Esophagus squamous epithelium (tissue), 5 donors: ENCODE measurements at regions not wholly inside any gene's neighbourhood (a gene's known extent, or its start where the extent isn't known, plus 50 kb on each side); places are given as distances from the start of the nearest gene placed in this dataset.

Experiments
- DNase-seq: peaks from one replicate; lab custom pipeline; 2025; lab: John Stamatoyannopoulos, UW
- H3K27ac ChIP-seq, 4 donors: fragments of 200-600 bp; sonication (generic); one replicate each; pipeline ENCODE4 v1.5.1; 2016 to 2019; ENCODE audit warnings: mild to moderate bottlenecking in 1 of 4
- H3K27me3 ChIP-seq, 4 donors: fragments of 200-600 bp; sonication (generic); 1 replicate in 3 of 4; 2 replicates in 1 of 4; pipeline versions ENCODE4 v1.5.1 to v1.6.0; 2017 to 2021; ENCODE audit warnings: antibody characterized with exemption in 1 of 4
- H3K36me3 ChIP-seq, 3 donors: fragments of 200-600 bp; sonication (generic); one replicate each; pipeline ENCODE4 v1.5.1; 2016 to 2019
- H3K4me1 ChIP-seq, 3 donors: fragments of 200-600 bp; sonication (generic); one replicate each; pipeline ENCODE4 v1.5.1; 2017 to 2019
- H3K4me3 ChIP-seq, 4 donors: fragments of 200-600 bp; sonication (generic); 1 replicate in 3 of 4; 2 replicates in 1 of 4; pipeline ENCODE4 v1.5.1; 2016 to 2019; ENCODE audit warnings: mild to moderate bottlenecking in 2 of 4, moderate library complexity in 1 of 4
- H3K9me3 ChIP-seq, 3 donors: fragments of 200-600 bp; sonication (generic); one replicate each; pipeline ENCODE4 v1.5.1; 2016 to 2019
- CTCF ChIP-seq, 6 experiments: fragments of 450-650 bp in 4 of 6; fragments of 200-600 bp in 2 of 6; sonication (generic) in 2 of 6; IDR thresholded peaks; one replicate each; pipeline ENCODE4 v1.5.1; 2016 to 2019; ENCODE audit warnings: antibody characterized with exemption in 6 of 6, mild to moderate bottlenecking in 4 of 6, moderate library complexity in 4 of 6
- POLR2A ChIP-seq, 4 donors: fragments of 450-650 bp; IDR thresholded peaks; one replicate each; pipeline ENCODE4 v1.6.1; 2017; ENCODE audit warnings: antibody characterized with exemption in 4 of 4, mild to moderate bottlenecking in 4 of 4, moderate library complexity in 3 of 4
- WGBS, 2 donors: methylation state at CpG; one replicate each; pipeline ENCODE4 v1.1.5; 2018; 5-methylcytosine and 5-hydroxymethylcytosine counted together
- intact Hi-C: fragments of 100-400 bp; cut with DNase I; formaldehyde crosslinking; loops from one replicate; pipeline ENCODE4 v1.15.0; 2022
- donor health status: DM: yes; HTN: yes; CAD: no.

DNA sequence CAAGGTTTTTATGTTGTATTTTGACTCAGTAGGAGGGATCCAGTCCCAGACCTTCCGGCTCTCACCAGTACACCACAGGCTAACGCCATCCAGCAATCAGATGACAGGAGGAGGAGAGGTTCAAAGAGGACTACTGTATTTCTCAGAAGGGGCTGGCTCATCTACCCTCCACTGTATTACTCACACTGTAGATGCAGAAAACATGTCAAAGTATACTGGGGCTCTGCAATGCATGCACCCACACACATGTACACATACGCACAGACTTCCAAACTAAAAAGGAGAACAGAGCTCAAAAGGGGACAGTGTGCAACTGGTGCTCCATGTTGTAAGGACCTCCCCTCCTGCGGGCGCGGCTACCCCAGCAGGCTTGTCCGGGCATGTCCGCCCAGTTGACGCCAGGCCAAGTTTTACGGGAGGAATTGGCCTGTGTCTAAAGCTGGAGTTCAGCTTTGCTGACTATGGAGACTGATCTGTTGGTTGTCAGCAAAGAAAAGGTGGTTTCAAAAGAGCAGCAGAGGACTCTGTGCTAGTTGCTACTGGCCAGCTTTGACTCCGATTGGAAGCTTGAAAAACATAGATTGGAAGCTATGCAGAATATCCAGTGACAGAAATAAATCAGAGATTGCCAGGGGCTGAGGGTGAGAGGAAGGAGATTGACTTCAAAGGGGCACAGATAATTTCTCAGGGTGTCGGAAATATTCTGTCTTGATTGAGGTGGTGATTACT, 314.2 kb downstream of the DLEU7 start:
- intact Hi-C loops: loop anchor here (10.0 kb wide), 2 partner anchors 445 to 545 kb away; no protein-coding TSS in a partner anchor
- Histone ChIP-seq H3K4me3 (peak overlapping the region in 1 of 4 donors; percentile 23), H3K27me3 (no peaks in the 10 kb centered on the region), H3K4me1 (peaks cover 15 to 36% (median 18%) of the 10 kb centered on the region in 3 donors), H3K36me3 (no peaks in the 10 kb centered on the region), H3K27ac (peak overlapping the region in 3 of 4 donors; percentile 23 to 54 (median 30)), H3K9me3 (peaks cover 0 to 1% (median 1%) of the 10 kb centered on the region in 3 donors)
- WGBS, 2 donors: 28 to 47% methylated on average over 6 to 12 of the region's 12 CpGs
- TF ChIP-seq CTCF (IDR thresholded peaks at IDR 0.05) (no peak), POLR2A (IDR thresholded peaks at IDR 0.05) (no peak)
- DNase-seq: no peak

DNA sequence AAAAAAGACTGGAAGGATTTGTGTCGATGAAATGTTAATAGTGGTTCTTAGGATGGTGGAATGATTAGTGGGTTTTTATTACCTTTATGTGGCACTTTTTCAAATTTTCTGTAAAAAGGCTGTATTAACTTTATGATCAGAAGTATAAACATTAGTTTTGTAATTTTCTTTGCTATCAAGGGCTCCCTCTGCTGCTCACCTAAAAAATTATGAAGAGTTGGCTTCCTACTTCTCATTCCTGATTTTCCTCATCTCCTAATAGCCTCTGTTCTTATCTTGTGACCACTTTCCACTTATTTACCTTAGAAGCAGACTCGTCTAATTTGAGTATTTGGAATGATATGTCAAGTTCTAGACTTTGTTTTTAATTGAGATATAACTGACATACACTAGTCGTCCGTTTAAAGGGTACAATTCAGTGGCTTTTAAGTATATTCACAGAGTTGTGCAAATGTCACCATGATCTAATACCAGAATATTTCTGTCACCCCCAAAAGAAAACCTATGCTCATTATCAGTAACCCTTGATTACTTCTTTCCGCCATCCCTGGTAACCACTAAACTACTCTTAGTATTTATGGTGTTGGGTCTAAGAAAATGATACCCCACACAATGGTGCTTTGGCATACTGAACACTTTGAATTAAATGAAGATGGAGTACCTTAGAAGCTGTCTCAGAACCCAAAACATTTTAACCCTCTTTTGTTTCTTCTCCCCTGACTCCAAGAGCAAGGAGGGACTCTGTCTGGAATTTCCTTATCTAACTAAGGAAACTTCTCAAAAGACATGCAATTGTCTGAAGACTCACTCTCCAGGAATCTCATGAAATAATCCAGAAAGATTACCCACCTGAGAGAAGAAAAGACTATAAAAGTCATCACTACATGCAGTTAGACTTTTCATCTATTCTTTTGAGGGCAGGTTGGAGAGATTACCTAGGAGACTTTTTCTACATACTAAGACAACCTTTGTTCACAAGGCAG, 311.3 kb downstream of the DLEU7 start:
- intact Hi-C loops: no loop called here
- Histone ChIP-seq H3K27ac (no peak overlapping the region), H3K4me1 (peaks cover 10 to 30% (median 18%) of the 10 kb centered on the region in 3 donors), H3K36me3 (no peaks in the 10 kb centered on the region), H3K9me3 (peaks cover 0 to 23% (median 10%) of the 10 kb centered on the region in 3 donors), H3K27me3 (no peaks in the 10 kb centered on the region), H3K4me3 (no peak overlapping the region)
- TF ChIP-seq POLR2A (IDR thresholded peaks at IDR 0.05) (no peak), CTCF (IDR thresholded peaks at IDR 0.05) (peak; percentile 5 to 58 (median 48))
- WGBS, 2 donors: 75 to 77% methylated on average over 5 of the region's 5 CpGs
- no peak for DNase-seq

- TF ChIP-seq CTCF (IDR thresholded peaks at IDR 0.05): no peak
- TF ChIP-seq POLR2A (IDR thresholded peaks at IDR 0.05): no peak
- Histone ChIP-seq H3K36me3 (no peaks in the 10 kb centered on the region), H3K27me3 (no peaks in the 10 kb centered on the region), H3K27ac (no peak overlapping the region), H3K4me1 (peaks cover 0 to 2% (median under 1%) of the 10 kb centered on the region in 3 donors), H3K9me3 (peaks cover 0 to 29% (median 17%) of the 10 kb centered on the region in 3 donors), H3K4me3 (no peak overlapping the region)
- intact Hi-C loops: no loop called here
- DNase-seq: no peak
These were observed 308.4 kb downstream of the DLEU7 start for GRCh38 chr13:50535050-50535449.

DNA sequence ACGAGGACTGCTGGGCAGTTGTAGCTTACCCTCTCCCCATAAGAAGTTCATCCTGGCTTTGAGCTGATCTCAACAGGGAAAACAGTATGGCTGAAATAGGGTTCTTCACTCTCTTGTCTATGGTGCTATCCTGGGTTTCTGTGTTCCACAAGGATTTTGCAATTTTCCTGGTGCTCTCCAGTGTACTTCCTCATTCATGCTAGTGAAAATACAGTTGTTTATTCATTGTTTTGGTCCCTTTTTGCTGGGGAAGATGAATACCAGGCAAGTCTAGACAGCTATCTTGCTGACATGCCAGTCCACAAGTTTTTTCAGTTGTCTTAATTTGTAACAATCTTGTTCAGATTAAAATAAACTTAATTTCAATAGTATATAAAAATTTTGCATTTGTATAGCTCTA, 306.5 kb downstream of the DLEU7 start:
- Histone ChIP-seq H3K4me1 (no peaks in the 10 kb centered on the region), H3K9me3 (peaks cover 0 to 29% (median 17%) of the 10 kb centered on the region in 3 donors), H3K27me3 (no peaks in the 10 kb centered on the region), H3K4me3 (no peak overlapping the region), H3K27ac (no peak overlapping the region), H3K36me3 (no peaks in the 10 kb centered on the region)
- no peak for DNase-seq
- WGBS, 2 donors: 67 to 100% methylated on average over 1 of the region's 1 CpG
- intact Hi-C loops: no loop called here
- TF ChIP-seq CTCF (IDR thresholded peaks at IDR 0.05): no peak
- no peak for TF ChIP-seq POLR2A (IDR thresholded peaks at IDR 0.05)
